Activated CD8-positive, alpha-beta T cell treated with anti-CD3 and anti-CD28 coated beads for 36 hours (primary cell): ENCODE measurements at regions not wholly inside any gene's neighbourhood (a gene's known extent, or its start where the extent isn't known, plus 50 kb on each side); places are given as distances from the start of the nearest gene placed in this dataset.

ENCODE experiments used
- ATAC-seq: fragments of 200-7000 bp; cut with Tn5 transposase; one replicate; pipeline ENCODE4 v1.10.0; 2021; ENCODE audit warnings: mild to moderate bottlenecking, moderate library complexity
- CTCF ChIA-PET: fragments of 350-600 bp; sonication (Branson Sonifier 250); formaldehyde crosslinking; loops from one replicate; lab custom pipeline; 2021; ENCODE audit warnings: antibody characterized with exemption; lab: Charles Lee
- POLR2A ChIA-PET: fragments of 350-600 bp; sonication (Branson Sonifier 250); formaldehyde crosslinking; loops from one replicate; lab custom pipeline; 2021; ENCODE audit warnings: antibody characterized with exemption; lab: Charles Lee
- DNase-seq: peaks from one replicate; pipeline ENCODE4 v3.0.0-alpha.2; 2020
- H3K27ac Mint-ChIP-seq: one replicate; pipeline ENCODE4 v1.8.0; 2021; ENCODE audit warnings: mild to moderate bottlenecking, mixed read lengths
- H3K27me3 Mint-ChIP-seq: one replicate; pipeline ENCODE4 v1.8.0; 2021; ENCODE audit warnings: mixed read lengths
- H3K36me3 Mint-ChIP-seq: one replicate; pipeline ENCODE4 v1.8.0; 2021; ENCODE audit warnings: low read depth, mixed read lengths
- H3K4me1 Mint-ChIP-seq: one replicate; pipeline ENCODE4 v1.8.0; 2021; ENCODE audit warnings: low read depth, mixed read lengths
- H3K4me3 Mint-ChIP-seq: one replicate; pipeline ENCODE4 v1.8.0; 2021; ENCODE audit warnings: mild to moderate bottlenecking, moderate library complexity, mixed read lengths
- H3K9me3 Mint-ChIP-seq: one replicate; pipeline ENCODE4 v1.8.0; 2021; ENCODE audit warnings: mixed read lengths
- intact Hi-C: fragments of 100-400 bp; cut with micrococcal nuclease; formaldehyde crosslinking; loops from one replicate; pipeline ENCODE4 v1.10.0; 2022
- TF ChIP-seq, protein P1 (sequence below): fragments of 200-600 bp; IDR thresholded peaks from one replicate; pipeline ENCODE4 v1.8.0; 2022; ENCODE audit warnings: antibody characterized with exemption, mild to moderate bottlenecking

- POLR2A ChIA-PET, result no interaction called here
- H3K4me1 Mint-ChIP-seq, result no peaks in the 10 kb centered on the region
- TF ChIP-seq, protein P1, sequence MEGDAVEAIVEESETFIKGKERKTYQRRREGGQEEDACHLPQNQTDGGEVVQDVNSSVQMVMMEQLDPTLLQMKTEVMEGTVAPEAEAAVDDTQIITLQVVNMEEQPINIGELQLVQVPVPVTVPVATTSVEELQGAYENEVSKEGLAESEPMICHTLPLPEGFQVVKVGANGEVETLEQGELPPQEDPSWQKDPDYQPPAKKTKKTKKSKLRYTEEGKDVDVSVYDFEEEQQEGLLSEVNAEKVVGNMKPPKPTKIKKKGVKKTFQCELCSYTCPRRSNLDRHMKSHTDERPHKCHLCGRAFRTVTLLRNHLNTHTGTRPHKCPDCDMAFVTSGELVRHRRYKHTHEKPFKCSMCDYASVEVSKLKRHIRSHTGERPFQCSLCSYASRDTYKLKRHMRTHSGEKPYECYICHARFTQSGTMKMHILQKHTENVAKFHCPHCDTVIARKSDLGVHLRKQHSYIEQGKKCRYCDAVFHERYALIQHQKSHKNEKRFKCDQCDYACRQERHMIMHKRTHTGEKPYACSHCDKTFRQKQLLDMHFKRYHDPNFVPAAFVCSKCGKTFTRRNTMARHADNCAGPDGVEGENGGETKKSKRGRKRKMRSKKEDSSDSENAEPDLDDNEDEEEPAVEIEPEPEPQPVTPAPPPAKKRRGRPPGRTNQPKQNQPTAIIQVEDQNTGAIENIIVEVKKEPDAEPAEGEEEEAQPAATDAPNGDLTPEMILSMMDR, result no peak
- intact Hi-C loops, result no loop called here
- no peaks in the 10 kb centered on the region for H3K36me3 Mint-ChIP-seq
- no peak overlapping the region for H3K27ac Mint-ChIP-seq
- ATAC-seq (no peak), DNase-seq (no peak)
- CTCF ChIA-PET, result no interaction called here
- no peaks in the 10 kb centered on the region for H3K27me3 Mint-ChIP-seq
- H3K4me3 Mint-ChIP-seq, result no peak overlapping the region
- H3K9me3 Mint-ChIP-seq, result peaks cover 3% of the 10 kb centered on the region
These were observed 353.2 kb upstream of the BTBD3 start for GRCh38 chr20:11564491-11564890.

DNA sequence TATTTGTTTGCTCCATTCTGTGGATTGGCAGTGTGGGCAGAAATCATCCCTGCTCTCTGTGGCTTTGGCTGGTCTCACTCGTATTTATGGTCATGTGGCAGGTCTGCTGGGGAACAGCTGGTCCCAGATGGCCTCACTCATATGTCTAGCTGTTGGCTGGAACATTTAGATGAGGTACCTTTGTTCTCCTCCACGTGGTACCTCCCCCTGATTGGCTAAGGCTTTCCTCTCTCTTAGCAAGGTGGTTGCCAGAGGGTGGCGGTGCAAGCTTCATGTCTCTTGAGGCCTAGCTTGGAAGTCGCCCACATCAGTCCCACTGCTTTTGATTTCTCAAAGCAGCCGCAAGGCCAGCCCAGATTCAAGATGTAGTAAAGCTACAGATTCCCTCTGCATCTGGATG, 348.5 kb upstream of the BTBD3 start:
- no peak for ATAC-seq
- intact Hi-C loops, result no loop called here
- DNase-seq, result no peak

GRCh38 chr20:11573507-11573906, 344.2 kb upstream of the BTBD3 start:
- TF ChIP-seq, protein P1, result no peak
- DNase-seq (no peak), ATAC-seq (no peak)
- intact Hi-C loops, result no loop called here
- Mint-ChIP-seq H3K27me3 (no peaks in the 10 kb centered on the region), H3K4me3 (no peak overlapping the region), H3K4me1 (no peaks in the 10 kb centered on the region), H3K27ac (no peak overlapping the region), H3K36me3 (no peaks in the 10 kb centered on the region), H3K9me3 (peaks cover 1% of the 10 kb centered on the region)
- CTCF ChIA-PET, result no interaction called here
- POLR2A ChIA-PET, result no interaction called here

More for the DNA sequence above, 348.5 kb upstream of the BTBD3 start:
- H3K27me3 Mint-ChIP-seq, result no peaks in the 10 kb centered on the region
- TF ChIP-seq, protein P1, result no peak
- no peaks in the 10 kb centered on the region for H3K36me3 Mint-ChIP-seq
- H3K4me3 Mint-ChIP-seq, result no peak overlapping the region
- no peak overlapping the region for H3K27ac Mint-ChIP-seq
- no peaks in the 10 kb centered on the region for H3K4me1 Mint-ChIP-seq
- ChIA-PET CTCF (no interaction called here), POLR2A (no interaction called here)
- peaks cover 4% of the 10 kb centered on the region for H3K9me3 Mint-ChIP-seq

GRCh38 chr20:11581271-11581670, 336.4 kb upstream of the BTBD3 start:
- H3K27ac Mint-ChIP-seq, result no peak overlapping the region
- no peaks in the 10 kb centered on the region for H3K27me3 Mint-ChIP-seq
- TF ChIP-seq, protein P1, result no peak
- no peak overlapping the region for H3K4me3 Mint-ChIP-seq
- intact Hi-C loops, result no loop called here
- POLR2A ChIA-PET, result no interaction called here
- H3K9me3 Mint-ChIP-seq, result peaks cover 2% of the 10 kb centered on the region
- no peaks in the 10 kb centered on the region for H3K4me1 Mint-ChIP-seq
- ATAC-seq (no peak), DNase-seq (no peak)
- CTCF ChIA-PET, result no interaction called here
- H3K36me3 Mint-ChIP-seq, result no peaks in the 10 kb centered on the region

- Mint-ChIP-seq H3K9me3 (peaks cover 2% of the 10 kb centered on the region), H3K4me3 (no peak overlapping the region), H3K27me3 (no peaks in the 10 kb centered on the region), H3K27ac (no peak overlapping the region), H3K4me1 (no peaks in the 10 kb centered on the region), H3K36me3 (no peaks in the 10 kb centered on the region)
- DNase-seq (no peak), ATAC-seq (no peak)
- POLR2A ChIA-PET, result no interaction called here
- intact Hi-C loops, result no loop called here
- CTCF ChIA-PET, result no interaction called here
- TF ChIP-seq, protein P1, result no peak
These were observed 335.6 kb upstream of the BTBD3 start for GRCh38 chr20:11582060-11582459.
